Mucosa of descending colon (tissue), 3 donors: ENCODE measurements at regions not wholly inside any gene's neighbourhood (a gene's known extent, or its start where the extent isn't known, plus 50 kb on each side); places are given as distances from the start of the nearest gene placed in this dataset.

Source experiments
- ATAC-seq: fragments of 200-7000 bp; cut with Tn5 transposase; one replicate; pipeline ENCODE4 v1.9.1; 2020; ENCODE audit warnings: mild to moderate bottlenecking, moderate library complexity
- DNase-seq, 3 donors: peaks; one replicate each; pipeline ENCODE4 v3.0.0-alpha.2; 2020
- H3K36me3 ChIP-seq: fragments of 200-600 bp; one replicate; pipeline ENCODE4 v1.8.0; 2021; ENCODE audit warnings: low read depth, mild to moderate bottlenecking
- H3K4me1 ChIP-seq: fragments of 200-600 bp; one replicate; pipeline ENCODE4 v1.8.0; 2021; ENCODE audit warnings: low read depth, mild to moderate bottlenecking
- H3K4me3 ChIP-seq: fragments of 200-600 bp; one replicate; pipeline ENCODE4 v1.8.0; 2021; ENCODE audit warnings: mild to moderate bottlenecking
- H3K9me3 ChIP-seq: fragments of 200-600 bp; one replicate; pipeline ENCODE4 v1.8.0; 2021; ENCODE audit warnings: mild to moderate bottlenecking
- CTCF ChIP-seq: fragments of 200-600 bp; IDR thresholded peaks from one replicate; pipeline ENCODE4 v1.8.0; 2022; ENCODE audit warnings: antibody characterized with exemption, mild to moderate bottlenecking
- intact Hi-C, 2 donors: fragments of 100-400 bp; cut with DNase I in 1 of 2; cut with micrococcal nuclease in 1 of 2; formaldehyde crosslinking; loops; one replicate each; pipeline versions ENCODE4 v1.11.0 to v1.11.1; 2022; cut with DNase I, micrococcal nuclease
- donor health status: DM: no; HTN: no; CAD: no; lungs with moderate emphysema.
- donor health status: DM: no; HTN: no; CAD: no.
- donor health status: DM: no; HTN: yes; CAD: no.

- no peaks in the 10 kb centered on the region for H3K4me1 ChIP-seq
- no peak overlapping the region for H3K4me3 ChIP-seq
- DNase-seq (no peak), ATAC-seq (no peak)
- no peaks in the 10 kb centered on the region for H3K9me3 ChIP-seq
- intact Hi-C loops, result no loop called here
- H3K36me3 ChIP-seq, result no peaks in the 10 kb centered on the region
- no peak for TF ChIP-seq CTCF
Observed at GRCh38 chr18:42437646-42438045, 482.6 kb downstream of the PIK3C3 start.

GRCh38 chr18:42442656-42443055 lies 487.6 kb downstream of the PIK3C3 start:
- intact Hi-C loops, result no loop called here
- H3K4me3 ChIP-seq, result no peak overlapping the region
- ATAC-seq, result no peak

GRCh38 chr18:42444349-42444748 lies 489.3 kb downstream of the PIK3C3 start:
- peaks cover 21% of the 10 kb centered on the region for H3K9me3 ChIP-seq
- H3K4me3 ChIP-seq, result no peak overlapping the region
- no peak for ATAC-seq
- H3K4me1 ChIP-seq, result no peaks in the 10 kb centered on the region
- intact Hi-C loops, result no loop called here
- H3K36me3 ChIP-seq, result no peaks in the 10 kb centered on the region
- TF ChIP-seq CTCF, result no peak
- no peak for DNase-seq

More at GRCh38 chr18:42442656-42443055, 487.6 kb downstream of the PIK3C3 start:
- TF ChIP-seq CTCF, result no peak
- Histone ChIP-seq H3K4me1 (no peaks in the 10 kb centered on the region), H3K36me3 (no peaks in the 10 kb centered on the region), H3K9me3 (peaks cover 7% of the 10 kb centered on the region)
- no peak for DNase-seq

- ATAC-seq (no peak), DNase-seq (no peak)
- H3K36me3 ChIP-seq, result no peaks in the 10 kb centered on the region
- H3K4me1 ChIP-seq, result no peaks in the 10 kb centered on the region
- intact Hi-C loops, result no loop called here
- TF ChIP-seq CTCF, result no peak
- H3K9me3 ChIP-seq, result peaks cover 21% of the 10 kb centered on the region
- H3K4me3 ChIP-seq, result no peak overlapping the region
Observed at GRCh38 chr18:42445359-42445758, 490.3 kb downstream of the PIK3C3 start.

- peaks cover 21% of the 10 kb centered on the region for H3K9me3 ChIP-seq
- H3K4me1 ChIP-seq, result no peaks in the 10 kb centered on the region
- DNase-seq (no peak), ATAC-seq (no peak)
- no peak for TF ChIP-seq CTCF
- H3K4me3 ChIP-seq, result no peak overlapping the region
- H3K36me3 ChIP-seq, result no peaks in the 10 kb centered on the region
- intact Hi-C loops, result no loop called here
Observed at GRCh38 chr18:42446195-42446594, 491.2 kb downstream of the PIK3C3 start.

GRCh38 chr18:42447688-42448087 lies 492.7 kb downstream of the PIK3C3 start:
- TF ChIP-seq CTCF, result no peak
- ATAC-seq, result no peak
- Histone ChIP-seq H3K4me1 (no peaks in the 10 kb centered on the region), H3K9me3 (peaks cover 21% of the 10 kb centered on the region), H3K36me3 (no peaks in the 10 kb centered on the region), H3K4me3 (no peak overlapping the region)
- no peak for DNase-seq
- intact Hi-C loops, result no loop called here
